Lung (tissue), 10 donors: ENCODE measurements at regions not wholly inside any gene's neighbourhood (a gene's known extent, or its start where the extent isn't known, plus 50 kb on each side); places are given as distances from the start of the nearest gene placed in this dataset. TPM values are rescaled to one million over a fixed set of nuclear protein-coding genes. Genes with fewer than 3 reads are reported as not detected.
"Not testable (repeated sequence)": the region's sequence is repeated elsewhere in the genome, so short reads cannot be mapped to it uniquely, and the experiment has no call there.

ENCODE experiments used
- ATAC-seq: fragments of 200-7000 bp; cut with Tn5 transposase; one replicate; pipeline ENCODE4 v1.9.1; 2020; ENCODE audit warnings: moderate number of reproducible peaks; ENCODE audit not compliant: insufficient read depth, low FRiP score
- DNase-seq, 3 donors: peaks; one replicate each; pipeline ENCODE4 v3.0.0-alpha.2; 2013 to 2017
- H3K27ac ChIP-seq, 2 donors: one replicate each; pipeline ENCODE4 v1.5.1; 2013; ENCODE audit warnings: mild to moderate bottlenecking in 2 of 2, moderate library complexity in 2 of 2, control low read depth in 1 of 2, inconsistent platforms in 1 of 2, low read depth in 1 of 2, low read length in 1 of 2
- H3K27me3 ChIP-seq, 3 donors: one replicate each; pipeline ENCODE4 v1.5.1; 2013; ENCODE audit warnings: low read length in 2 of 3; ENCODE audit not compliant: control insufficient read depth in 3 of 3, insufficient read depth in 3 of 3
- H3K36me3 ChIP-seq, 4 donors: one replicate each; pipeline ENCODE4 v1.5.1; 2013; ENCODE audit warnings: low read length in 4 of 4, mild to moderate bottlenecking in 1 of 4, moderate library complexity in 1 of 4; ENCODE audit not compliant: control insufficient read depth in 4 of 4, insufficient read depth in 4 of 4
- H3K4me1 ChIP-seq, 5 donors: one replicate each; pipeline ENCODE4 v1.5.1; 2013; ENCODE audit warnings: low read length in 5 of 5, mild to moderate bottlenecking in 2 of 5, moderate library complexity in 1 of 5; ENCODE audit not compliant: control insufficient read depth in 5 of 5, insufficient read depth in 5 of 5
- H3K4me3 ChIP-seq: one replicate; pipeline ENCODE4 v1.5.1; 2013; ENCODE audit warnings: mild to moderate bottlenecking, control low read depth, moderate library complexity
- H3K9ac ChIP-seq, 2 donors: one replicate each; pipeline ENCODE4 v1.5.1; 2013; ENCODE audit warnings: low read length in 2 of 2, control low read depth in 1 of 2; ENCODE audit not compliant: insufficient read depth in 1 of 2
- H3K9me3 ChIP-seq, 4 donors: one replicate each; pipeline ENCODE4 v1.5.1; 2013; ENCODE audit warnings: low read length in 3 of 4, mild to moderate bottlenecking in 1 of 4, moderate library complexity in 1 of 4; ENCODE audit not compliant: control insufficient read depth in 4 of 4, insufficient read depth in 3 of 4
- WGBS, 2 donors: extraction: QIAGEN DNeasy Blood & Tissue Kit; methylation state at CpG; one replicate each; pipeline ENCODE4 v1.1.7; 2013; 5-methylcytosine and 5-hydroxymethylcytosine counted together
- small RNA-seq: library from RNA; depleted of rRNA; stranded (forward); fragments of <200 nt; gene quantifications from one replicate; pipeline ENCODE3, GENCODE V24; 2014; ENCODE audit warnings: low replicate concordance
- donor health status: Bipolar disorder and iron deficiency.
- donor health status: healthy.
- donor health status: DM: yes; HTN: yes; CAD: no.

GRCh38 chr15:22303112-22303511, 155.6 kb upstream of the GOLGA6L22 start:
- not testable (repeated sequence) for H3K4me3 ChIP-seq, H3K36me3 ChIP-seq, ATAC-seq, H3K27me3 ChIP-seq, DNase-seq, H3K4me1 ChIP-seq, H3K9ac ChIP-seq, H3K27ac ChIP-seq, H3K9me3 ChIP-seq
- WGBS, 2 donors = no CpG with 5 or more reads among the region's 1 CpG

Small RNA genes lying in the stretch of these regions (small RNA-seq; reads per million reads assigned to genes)
- not detected for gene MIR1268A
